ENCODE measurements at regions not wholly inside any gene's neighbourhood (a gene's known extent, or its start where the extent isn't known, plus 50 kb on each side); places are given as distances from the start of the nearest gene placed in this dataset.

DNA sequence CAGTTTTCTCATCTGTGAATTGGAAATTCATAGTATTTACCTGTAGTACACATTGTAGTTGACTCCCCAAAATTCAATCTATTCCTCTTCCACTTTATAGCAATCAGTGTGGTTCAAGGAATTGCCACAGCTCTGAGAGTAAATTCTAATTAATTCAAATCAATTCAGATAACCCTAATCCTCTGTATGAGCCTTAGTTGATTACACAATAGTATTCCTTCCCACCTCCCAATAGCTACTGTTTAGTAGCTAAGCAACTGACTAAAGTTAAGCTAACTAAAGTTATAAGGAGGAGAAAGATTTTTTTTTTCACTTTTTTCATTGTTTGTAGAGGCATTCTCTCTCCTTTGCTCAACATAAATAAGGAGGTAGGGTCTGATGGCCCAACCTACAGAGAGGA lies 77.5 kb downstream of the ARRDC3 start:
- TF ChIP-seq, protein P1, sequence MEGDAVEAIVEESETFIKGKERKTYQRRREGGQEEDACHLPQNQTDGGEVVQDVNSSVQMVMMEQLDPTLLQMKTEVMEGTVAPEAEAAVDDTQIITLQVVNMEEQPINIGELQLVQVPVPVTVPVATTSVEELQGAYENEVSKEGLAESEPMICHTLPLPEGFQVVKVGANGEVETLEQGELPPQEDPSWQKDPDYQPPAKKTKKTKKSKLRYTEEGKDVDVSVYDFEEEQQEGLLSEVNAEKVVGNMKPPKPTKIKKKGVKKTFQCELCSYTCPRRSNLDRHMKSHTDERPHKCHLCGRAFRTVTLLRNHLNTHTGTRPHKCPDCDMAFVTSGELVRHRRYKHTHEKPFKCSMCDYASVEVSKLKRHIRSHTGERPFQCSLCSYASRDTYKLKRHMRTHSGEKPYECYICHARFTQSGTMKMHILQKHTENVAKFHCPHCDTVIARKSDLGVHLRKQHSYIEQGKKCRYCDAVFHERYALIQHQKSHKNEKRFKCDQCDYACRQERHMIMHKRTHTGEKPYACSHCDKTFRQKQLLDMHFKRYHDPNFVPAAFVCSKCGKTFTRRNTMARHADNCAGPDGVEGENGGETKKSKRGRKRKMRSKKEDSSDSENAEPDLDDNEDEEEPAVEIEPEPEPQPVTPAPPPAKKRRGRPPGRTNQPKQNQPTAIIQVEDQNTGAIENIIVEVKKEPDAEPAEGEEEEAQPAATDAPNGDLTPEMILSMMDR (IDR thresholded peaks at IDR 0.05; ENCODE audit: poor library complexity, severe bottlenecking), result no peak
- no peak for TF ChIP-seq POLR2AphosphoS5 (IDR thresholded peaks at IDR 0.05)
